Adrenal gland (tissue), 5 donors: ENCODE measurements at regions not wholly inside any gene's neighbourhood (a gene's known extent, or its start where the extent isn't known, plus 50 kb on each side); places are given as distances from the start of the nearest gene placed in this dataset.

ENCODE experiments used
- POLR2A ChIP-seq, 2 donors: fragments of 450-650 bp; IDR thresholded peaks; one replicate each; pipeline ENCODE4 v1.6.1; 2017; ENCODE audit warnings: antibody characterized with exemption in 2 of 2, mild to moderate bottlenecking in 2 of 2, moderate library complexity in 1 of 2
- TF ChIP-seq, protein P1 (sequence below), 6 experiments: fragments of 450-650 bp in 4 of 6; fragments of 200-600 bp in 2 of 6; sonication (generic) in 1 of 6; IDR thresholded peaks; 1 replicate in 5 of 6; 2 replicates in 1 of 6; pipeline versions ENCODE4 v1.5.1 to v1.8.0; 2016 to 2021; ENCODE audit warnings: antibody characterized with exemption in 6 of 6, mild to moderate bottlenecking in 2 of 6, moderate library complexity in 1 of 6
- donor health status: DM: no; HTN: no; CAD: no.

GRCh38 chr6:56759521-56759920 is 116.8 kb upstream of the DST start:
- TF ChIP-seq, protein P1, sequence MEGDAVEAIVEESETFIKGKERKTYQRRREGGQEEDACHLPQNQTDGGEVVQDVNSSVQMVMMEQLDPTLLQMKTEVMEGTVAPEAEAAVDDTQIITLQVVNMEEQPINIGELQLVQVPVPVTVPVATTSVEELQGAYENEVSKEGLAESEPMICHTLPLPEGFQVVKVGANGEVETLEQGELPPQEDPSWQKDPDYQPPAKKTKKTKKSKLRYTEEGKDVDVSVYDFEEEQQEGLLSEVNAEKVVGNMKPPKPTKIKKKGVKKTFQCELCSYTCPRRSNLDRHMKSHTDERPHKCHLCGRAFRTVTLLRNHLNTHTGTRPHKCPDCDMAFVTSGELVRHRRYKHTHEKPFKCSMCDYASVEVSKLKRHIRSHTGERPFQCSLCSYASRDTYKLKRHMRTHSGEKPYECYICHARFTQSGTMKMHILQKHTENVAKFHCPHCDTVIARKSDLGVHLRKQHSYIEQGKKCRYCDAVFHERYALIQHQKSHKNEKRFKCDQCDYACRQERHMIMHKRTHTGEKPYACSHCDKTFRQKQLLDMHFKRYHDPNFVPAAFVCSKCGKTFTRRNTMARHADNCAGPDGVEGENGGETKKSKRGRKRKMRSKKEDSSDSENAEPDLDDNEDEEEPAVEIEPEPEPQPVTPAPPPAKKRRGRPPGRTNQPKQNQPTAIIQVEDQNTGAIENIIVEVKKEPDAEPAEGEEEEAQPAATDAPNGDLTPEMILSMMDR (IDR thresholded peaks at IDR 0.05) = no peak
- TF ChIP-seq POLR2A (IDR thresholded peaks at IDR 0.05) = no peak
